Naive thymus-derived CD4-positive, alpha-beta T cell (primary cell): ENCODE measurements at regions not wholly inside any gene's neighbourhood (a gene's known extent, or its start where the extent isn't known, plus 50 kb on each side); places are given as distances from the start of the nearest gene placed in this dataset.
A peak's percentile ranks its signal among the peaks of the same experiment; 100 is the strongest.

Experiments
- ATAC-seq: fragments of 150-1000 bp; cut with Tn5 transposase; 2 replicates; pipeline ENCODE4 v1.10.0; 2021; ENCODE audit warnings: mild to moderate bottlenecking, moderate library complexity
- CTCF ChIA-PET: fragments of 350-600 bp; sonication (Branson Sonifier 250); formaldehyde crosslinking; loops from one replicate; lab custom pipeline; 2021; ENCODE audit warnings: antibody characterized with exemption; lab: Charles Lee
- POLR2A ChIA-PET: fragments of 350-600 bp; sonication (Branson Sonifier 250); formaldehyde crosslinking; loops from one replicate; lab custom pipeline; 2021; ENCODE audit warnings: antibody characterized with exemption, inconsistent platforms; lab: Charles Lee
- DNase-seq, 9 donors: peaks; one replicate each; pipeline versions ENCODE4 v3.0.0 to v3.0.0-alpha.2; 2020 to 2022; ENCODE audit warnings: mixed read lengths in 1 of 9
- H3K27ac ChIP-seq: one replicate; pipeline ENCODE4 v1.7.0; 2013; ENCODE audit warnings: mild to moderate bottlenecking, low read depth, low read length, moderate library complexity
- H3K27me3 ChIP-seq, 2 donors: one replicate each; pipeline ENCODE4 v1.7.0; 2013; ENCODE audit warnings: low read length in 2 of 2, mild to moderate bottlenecking in 2 of 2, moderate library complexity in 2 of 2; ENCODE audit not compliant: control insufficient read depth in 2 of 2, insufficient read depth in 2 of 2
- H3K36me3 ChIP-seq, 3 experiments: 1 replicate in 2 of 3; 2 replicates in 1 of 3; pipeline ENCODE4 v1.7.0; 2013; ENCODE audit warnings: low read length in 3 of 3, mild to moderate bottlenecking in 3 of 3, moderate library complexity in 1 of 3; ENCODE audit not compliant: insufficient read depth in 3 of 3, control insufficient read depth in 2 of 3
- H3K4me1 ChIP-seq, 2 donors: one replicate each; pipeline ENCODE4 v1.7.0; 2013; ENCODE audit warnings: low read length in 2 of 2, mild to moderate bottlenecking in 2 of 2, moderate library complexity in 1 of 2; ENCODE audit not compliant: control insufficient read depth in 2 of 2, insufficient read depth in 2 of 2
- H3K4me3 ChIP-seq: 2 replicates; pipeline ENCODE4 v1.7.0; 2013; ENCODE audit warnings: mild to moderate bottlenecking, low read length
- H3K9me3 ChIP-seq, 3 experiments: 1 replicate in 2 of 3; 2 replicates in 1 of 3; pipeline ENCODE4 v1.7.0; 2013; ENCODE audit warnings: low read length in 3 of 3; ENCODE audit not compliant: control insufficient read depth in 2 of 3
- H3K27ac Mint-ChIP-seq, 9 donors: one replicate each; pipeline ENCODE4 v1.8.0; 2020 to 2022; ENCODE audit warnings: mixed read lengths in 9 of 9, mild to moderate bottlenecking in 8 of 9, moderate library complexity in 5 of 9, inconsistent platforms in 2 of 9
- H3K27me3 Mint-ChIP-seq, 5 donors: one replicate each; pipeline ENCODE4 v1.8.0; 2021 to 2022; ENCODE audit warnings: mixed read lengths in 5 of 5, mild to moderate bottlenecking in 1 of 5
- H3K36me3 Mint-ChIP-seq, 5 donors: one replicate each; pipeline ENCODE4 v1.8.0; 2020 to 2022; ENCODE audit warnings: mixed read lengths in 5 of 5, mild to moderate bottlenecking in 3 of 5, inconsistent platforms in 1 of 5
- H3K4me1 Mint-ChIP-seq, 7 donors: one replicate each; pipeline ENCODE4 v1.8.0; 2020 to 2022; ENCODE audit warnings: mixed read lengths in 7 of 7, mild to moderate bottlenecking in 3 of 7, inconsistent platforms in 1 of 7
- H3K4me3 Mint-ChIP-seq, 10 donors: one replicate each; pipeline ENCODE4 v1.8.0; 2020 to 2022; ENCODE audit warnings: mild to moderate bottlenecking in 10 of 10, mixed read lengths in 10 of 10, moderate library complexity in 6 of 10, inconsistent platforms in 2 of 10
- H3K9me3 Mint-ChIP-seq, 11 donors: one replicate each; pipeline ENCODE4 v1.8.0; 2020 to 2022; ENCODE audit warnings: mixed read lengths in 11 of 11, mild to moderate bottlenecking in 4 of 11, inconsistent platforms in 1 of 11, moderate library complexity in 1 of 11
- intact Hi-C, 2 donors: fragments of 100-400 bp; cut with micrococcal nuclease; formaldehyde crosslinking; loops; one replicate each; pipeline ENCODE4 v1.15.1; 2023

- ATAC-seq (no peak), DNase-seq (no peak)
- Histone ChIP-seq H3K27me3 (no peaks in the 10 kb centered on the region), H3K27ac (no peak overlapping the region), H3K4me1 (no peaks in the 10 kb centered on the region), H3K9me3 (no peaks in the 10 kb centered on the region), H3K36me3 (no peaks in the 10 kb centered on the region), H3K4me3 (no peak overlapping the region)
- no peaks in the 10 kb centered on the region for H3K9me3 Mint-ChIP-seq
- POLR2A ChIA-PET = no interaction called here
- intact Hi-C loops = no loop called here
- H3K36me3 Mint-ChIP-seq = no peaks in the 10 kb centered on the region
- H3K27ac Mint-ChIP-seq = no peak overlapping the region
- H3K27me3 Mint-ChIP-seq = no peaks in the 10 kb centered on the region
- H3K4me1 Mint-ChIP-seq = no peaks in the 10 kb centered on the region
- H3K4me3 Mint-ChIP-seq = no peak overlapping the region
- CTCF ChIA-PET = no interaction called here
Observed at GRCh38 chrX:39678914-39679313, 418.8 kb downstream of the BCOR start.

GRCh38 chrX:39679497-39680157, 418.1 kb downstream of the BCOR start:
- CTCF ChIA-PET = no interaction called here
- intact Hi-C loops = no loop called here
- no peak overlapping the region for H3K4me3 ChIP-seq
- no peaks in the 10 kb centered on the region for H3K4me1 Mint-ChIP-seq
- no peaks in the 10 kb centered on the region for H3K27me3 ChIP-seq
- H3K36me3 ChIP-seq = no peaks in the 10 kb centered on the region
- no peaks in the 10 kb centered on the region for H3K9me3 ChIP-seq
- ATAC-seq (no peak), DNase-seq (no peak)
- peaks cover 0 to under 1% (median 0%) of the 10 kb centered on the region in 5 donors for H3K27me3 Mint-ChIP-seq
- H3K27ac ChIP-seq = no peak overlapping the region
- no peaks in the 10 kb centered on the region for H3K9me3 Mint-ChIP-seq
- H3K4me1 ChIP-seq = no peaks in the 10 kb centered on the region
- no peaks in the 10 kb centered on the region for H3K36me3 Mint-ChIP-seq
- POLR2A ChIA-PET = no interaction called here
- H3K4me3 Mint-ChIP-seq = no peak overlapping the region
- H3K27ac Mint-ChIP-seq = no peak overlapping the region

DNA sequence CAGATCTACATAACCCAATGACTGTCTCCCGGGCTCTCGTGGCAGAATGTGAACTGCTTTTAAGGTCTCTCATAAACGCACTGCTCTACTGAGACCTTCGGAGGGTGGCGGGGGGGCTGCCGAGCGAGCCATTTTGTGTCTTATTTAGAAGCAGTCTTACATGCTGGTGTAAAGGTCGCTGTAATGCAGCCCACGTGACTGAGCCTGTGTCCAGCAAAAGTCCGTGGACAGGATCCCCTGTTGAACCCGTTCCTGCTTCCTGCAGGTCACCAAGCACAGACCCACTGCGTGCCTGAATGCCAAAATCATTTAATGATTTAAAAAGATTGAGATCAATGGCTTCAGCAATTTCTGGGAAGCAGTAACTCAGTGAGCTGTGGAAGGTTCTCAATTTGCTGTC, 415.9 kb downstream of the BCOR start:
- ChIA-PET POLR2A (no interaction called here), CTCF (no interaction called here)
- ATAC-seq (no peak), DNase-seq (no peak)
- Histone ChIP-seq H3K4me1 (no peaks in the 10 kb centered on the region), H3K9me3 (no peaks in the 10 kb centered on the region), H3K4me3 (no peak overlapping the region), H3K27ac (no peak overlapping the region), H3K27me3 (no peaks in the 10 kb centered on the region), H3K36me3 (no peaks in the 10 kb centered on the region)
- no peaks in the 10 kb centered on the region for H3K9me3 Mint-ChIP-seq
- H3K27ac Mint-ChIP-seq = no peak overlapping the region
- H3K4me3 Mint-ChIP-seq = no peak overlapping the region
- no peaks in the 10 kb centered on the region for H3K36me3 Mint-ChIP-seq
- H3K4me1 Mint-ChIP-seq = no peaks in the 10 kb centered on the region
- peaks cover 0 to 9% (median 0%) of the 10 kb centered on the region in 5 donors for H3K27me3 Mint-ChIP-seq
- intact Hi-C loops = no loop called here

GRCh38 chrX:39682778-39683177, 415.0 kb downstream of the BCOR start:
- no peak overlapping the region for H3K27ac Mint-ChIP-seq
- Histone ChIP-seq H3K27me3 (no peaks in the 10 kb centered on the region), H3K9me3 (no peaks in the 10 kb centered on the region), H3K27ac (no peak overlapping the region), H3K36me3 (no peaks in the 10 kb centered on the region), H3K4me3 (no peak overlapping the region), H3K4me1 (no peaks in the 10 kb centered on the region)
- H3K9me3 Mint-ChIP-seq = no peaks in the 10 kb centered on the region
- intact Hi-C loops = no loop called here
- no peak overlapping the region for H3K4me3 Mint-ChIP-seq
- DNase-seq = no peak
- ATAC-seq = no peak
- POLR2A ChIA-PET = no interaction called here
- no peaks in the 10 kb centered on the region for H3K36me3 Mint-ChIP-seq
- no peaks in the 10 kb centered on the region for H3K4me1 Mint-ChIP-seq
- CTCF ChIA-PET = no interaction called here
- peaks cover 0 to 9% (median 0%) of the 10 kb centered on the region in 5 donors for H3K27me3 Mint-ChIP-seq

DNA sequence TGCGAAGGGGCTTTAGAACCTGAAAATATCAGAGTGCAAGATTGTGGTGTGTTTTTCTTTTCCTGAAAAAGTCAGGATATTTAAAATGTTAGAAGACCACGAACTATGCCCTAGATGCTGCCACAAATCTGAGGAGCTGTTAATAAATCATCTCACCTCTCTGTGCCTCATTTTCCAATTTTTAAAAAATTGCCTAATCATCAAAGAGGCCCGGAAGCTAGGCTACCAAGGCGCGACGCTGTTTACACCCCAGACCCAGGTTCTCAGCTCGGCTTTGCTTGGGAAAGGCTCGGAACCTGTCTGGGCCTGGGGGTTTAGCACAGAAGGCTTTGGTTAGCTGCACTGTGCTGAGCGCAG, 409.6 kb downstream of the BCOR start:
- Mint-ChIP-seq H3K36me3 (no peaks in the 10 kb centered on the region), H3K4me3 (peak overlapping the region; percentile 17 to 66 (median 40)), H3K27ac (no peak overlapping the region), H3K4me1 (peaks cover 0 to 4% (median 0%) of the 10 kb centered on the region in 7 donors), H3K9me3 (peaks cover 0 to 2% (median 0%) of the 10 kb centered on the region in 11 donors), H3K27me3 (peaks cover 0 to 38% (median 11%) of the 10 kb centered on the region in 5 donors)
- no peaks in the 10 kb centered on the region for H3K27me3 ChIP-seq
- H3K9me3 ChIP-seq = no peaks in the 10 kb centered on the region
- DNase-seq = no peak
- POLR2A ChIA-PET = no interaction called here
- CTCF ChIA-PET = no interaction called here
- H3K4me3 ChIP-seq = no peak overlapping the region
- intact Hi-C loops = no loop called here
- H3K4me1 ChIP-seq = no peaks in the 10 kb centered on the region
- ATAC-seq = no peak
- H3K36me3 ChIP-seq = no peaks in the 10 kb centered on the region
- no peak overlapping the region for H3K27ac ChIP-seq

DNA sequence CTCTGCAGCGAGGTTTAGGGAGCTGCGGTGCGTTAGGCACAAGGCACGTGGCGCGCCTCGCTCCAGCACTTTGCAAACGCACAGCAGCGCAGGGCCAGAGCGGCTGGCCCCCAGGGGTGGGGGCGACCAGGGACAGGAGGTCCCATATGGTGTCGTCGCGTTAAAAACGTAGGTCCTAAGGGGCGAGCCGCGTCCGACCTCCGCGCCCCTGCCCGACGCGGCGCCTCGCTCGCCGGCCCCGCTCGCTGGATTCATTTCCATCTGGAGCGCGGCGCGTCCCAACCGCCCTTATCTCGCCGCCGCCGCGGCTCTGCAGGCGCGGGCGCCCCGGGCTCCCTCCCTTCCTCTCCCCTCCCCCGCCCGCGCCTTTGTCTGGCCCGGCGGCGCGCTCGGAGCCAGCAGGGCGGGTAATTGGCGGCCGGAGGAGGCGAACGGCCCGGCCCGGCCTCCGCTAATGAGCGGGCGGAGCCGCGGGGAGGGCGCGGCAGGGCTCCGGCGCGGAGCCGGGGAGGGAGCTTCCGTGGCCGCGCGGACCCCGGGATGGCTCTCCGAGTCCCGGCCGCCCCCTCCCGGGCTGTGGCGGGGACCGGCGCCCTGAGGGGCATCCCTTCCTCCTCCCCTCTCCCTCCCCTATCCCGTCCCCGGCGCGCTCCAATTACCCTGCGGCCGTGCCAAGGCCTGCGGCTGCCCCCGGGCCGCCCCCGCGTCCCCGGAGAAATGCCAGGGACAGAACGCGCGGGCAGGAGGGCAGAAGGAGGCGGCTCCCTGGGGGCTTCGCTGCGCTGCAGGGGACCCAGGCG, 409.0 kb downstream of the BCOR start:
- no peaks in the 10 kb centered on the region for H3K27me3 ChIP-seq
- no peaks in the 10 kb centered on the region for H3K4me1 ChIP-seq
- Mint-ChIP-seq H3K27ac (no peak overlapping the region), H3K4me1 (peaks cover 0 to 4% (median 0%) of the 10 kb centered on the region in 7 donors), H3K9me3 (peaks cover 0 to 2% (median 0%) of the 10 kb centered on the region in 11 donors), H3K36me3 (no peaks in the 10 kb centered on the region), H3K27me3 (peaks cover 0 to 38% (median 11%) of the 10 kb centered on the region in 5 donors), H3K4me3 (peak overlapping the region in 8 of 10 donors; percentile 17 to 66 (median 36))
- ChIA-PET POLR2A (no interaction called here), CTCF (no interaction called here)
- H3K9me3 ChIP-seq = no peaks in the 10 kb centered on the region
- DNase-seq = peak in 3 of 9 donors; percentile 2 to 33 (median 6)
- no peak overlapping the region for H3K4me3 ChIP-seq
- peak; percentile 27 for ATAC-seq
- H3K27ac ChIP-seq = no peak overlapping the region
- no peaks in the 10 kb centered on the region for H3K36me3 ChIP-seq
- intact Hi-C loops = no loop called here
